ENCODE measurements at regions not wholly inside any gene's neighbourhood (a gene's known extent, or its start where the extent isn't known, plus 50 kb on each side); places are given as distances from the start of the nearest gene placed in this dataset.

- TF ChIP-seq ELK1 (IDR thresholded peaks at IDR 0.05; ENCODE audit: low read depth, low read length) (no peak), CTCF (IDR thresholded peaks at IDR 0.05) (no peak), POLR2A (IDR thresholded peaks at IDR 0.05; ENCODE audit: low read length) (no peak), HDAC2 (IDR thresholded peaks at IDR 0.05) (no peak), CHD4 (IDR thresholded peaks at IDR 0.05; ENCODE audit: borderline replicate concordance) (no peak), JUN (IDR thresholded peaks at IDR 0.05) (no peak), KDM5A (IDR thresholded peaks at IDR 0.05) (no peak), USF2 (IDR thresholded peaks at IDR 0.05) (no peak), MAX (IDR thresholded peaks at IDR 0.05) (no peak)
Observed at GRCh38 chr16:60792437-60792836, 1243.8 kb downstream of the CDH8 start.
